VCaP (cell line): ENCODE measurements at regions not wholly inside any gene's neighbourhood (a gene's known extent, or its start where the extent isn't known, plus 50 kb on each side); places are given as distances from the start of the nearest gene placed in this dataset.

ENCODE experiments used
- H3K27ac ChIP-seq: fragments of 450-650 bp; 2 replicates; pipeline ENCODE4 v1.5.1; 2017
- TF ChIP-seq, protein P1 (sequence below): fragments of 450-650 bp; conservative IDR thresholded peaks from 2 replicates; pipeline ENCODE4 v1.5.1; 2017; ENCODE audit warnings: mild to moderate bottlenecking, moderate library complexity

DNA sequence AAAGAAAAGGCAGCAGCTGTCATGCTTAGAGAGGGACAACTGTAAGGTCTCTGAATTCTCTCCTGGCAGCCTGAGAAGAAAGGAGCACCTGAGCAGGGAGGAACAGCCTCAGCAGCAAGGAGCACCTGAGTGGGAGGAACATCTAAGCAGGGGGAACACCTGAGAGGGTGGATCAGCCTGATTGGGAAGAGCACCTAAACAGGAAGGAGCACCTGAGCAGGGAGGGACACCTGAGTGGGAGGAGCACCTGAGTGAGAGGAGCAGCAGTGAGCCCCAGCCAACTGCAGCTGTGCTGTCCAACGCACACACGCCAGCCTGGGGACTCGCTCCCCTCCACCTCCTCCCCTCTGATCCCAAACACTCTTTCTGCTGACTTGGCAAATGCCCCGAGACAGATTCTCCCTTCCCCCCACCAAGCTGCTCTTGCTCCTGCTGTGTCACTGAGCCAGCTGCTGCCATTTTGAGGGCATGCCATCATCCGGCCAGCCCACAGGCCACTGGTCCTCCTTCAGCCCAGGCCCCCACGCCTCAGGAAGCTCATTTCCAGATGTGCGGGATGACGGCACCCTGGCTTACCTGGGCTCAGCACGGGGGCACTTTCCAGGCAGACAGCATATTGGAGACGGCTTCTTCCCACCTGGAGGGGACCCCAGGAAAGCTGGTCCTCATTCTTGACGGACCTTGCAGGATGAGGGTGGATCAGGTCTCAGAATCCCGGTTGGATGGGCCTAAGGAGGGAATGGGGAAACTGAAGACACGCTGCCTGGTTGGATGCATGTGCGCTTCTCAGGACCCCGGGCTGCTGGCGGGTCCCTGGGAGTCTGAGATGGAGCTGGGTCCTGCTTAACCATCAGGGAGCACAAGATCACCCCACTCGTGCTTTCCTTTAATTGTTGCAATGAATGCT is 57.7 kb upstream of the RBFOX3 start:
- TF ChIP-seq, protein P1, sequence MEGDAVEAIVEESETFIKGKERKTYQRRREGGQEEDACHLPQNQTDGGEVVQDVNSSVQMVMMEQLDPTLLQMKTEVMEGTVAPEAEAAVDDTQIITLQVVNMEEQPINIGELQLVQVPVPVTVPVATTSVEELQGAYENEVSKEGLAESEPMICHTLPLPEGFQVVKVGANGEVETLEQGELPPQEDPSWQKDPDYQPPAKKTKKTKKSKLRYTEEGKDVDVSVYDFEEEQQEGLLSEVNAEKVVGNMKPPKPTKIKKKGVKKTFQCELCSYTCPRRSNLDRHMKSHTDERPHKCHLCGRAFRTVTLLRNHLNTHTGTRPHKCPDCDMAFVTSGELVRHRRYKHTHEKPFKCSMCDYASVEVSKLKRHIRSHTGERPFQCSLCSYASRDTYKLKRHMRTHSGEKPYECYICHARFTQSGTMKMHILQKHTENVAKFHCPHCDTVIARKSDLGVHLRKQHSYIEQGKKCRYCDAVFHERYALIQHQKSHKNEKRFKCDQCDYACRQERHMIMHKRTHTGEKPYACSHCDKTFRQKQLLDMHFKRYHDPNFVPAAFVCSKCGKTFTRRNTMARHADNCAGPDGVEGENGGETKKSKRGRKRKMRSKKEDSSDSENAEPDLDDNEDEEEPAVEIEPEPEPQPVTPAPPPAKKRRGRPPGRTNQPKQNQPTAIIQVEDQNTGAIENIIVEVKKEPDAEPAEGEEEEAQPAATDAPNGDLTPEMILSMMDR: no peak
- H3K27ac ChIP-seq: peak overlapping the region; percentile 31; the same call in 1 of the 2 replicates

DNA sequence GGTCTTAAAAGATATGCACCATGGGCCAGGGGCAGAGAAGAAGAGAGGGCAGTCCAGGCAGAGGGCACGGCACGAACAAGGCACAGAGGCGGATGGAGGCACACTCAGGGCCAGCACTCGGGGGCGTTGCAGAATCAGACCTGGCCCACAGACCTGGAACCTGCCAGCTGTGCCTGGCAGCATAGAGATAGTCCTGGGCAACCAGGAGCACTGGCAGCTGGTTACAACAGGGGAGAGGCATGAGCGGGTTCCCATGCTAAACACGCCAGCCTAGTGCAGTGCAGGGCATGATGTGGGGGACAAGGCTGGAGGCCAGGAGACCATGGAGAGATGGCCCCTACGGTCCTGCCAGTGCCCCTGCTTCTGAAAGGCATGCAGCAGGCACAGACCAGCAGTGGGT is 56.9 kb upstream of the RBFOX3 start:
- H3K27ac ChIP-seq: peak overlapping the region; percentile 31; the same call in 1 of the 2 replicates
- TF ChIP-seq, protein P1: no peak

GRCh38 chr17:79667121-79667715 is 56.4 kb upstream of the RBFOX3 start:
- peak overlapping the region; percentile 99; the same call in 1 of the 2 replicates for H3K27ac ChIP-seq
- TF ChIP-seq, protein P1: no peak

GRCh38 chr17:79666111-79666510 is 55.3 kb upstream of the RBFOX3 start:
- H3K27ac ChIP-seq: peak overlapping the region; percentile 99
- TF ChIP-seq, protein P1: no peak

GRCh38 chr17:79664930-79665737 is 54.3 kb upstream of the RBFOX3 start:
- peak overlapping the region; percentile 99 for H3K27ac ChIP-seq
- TF ChIP-seq, protein P1: no peak

GRCh38 chr17:79661292-79662041 is 50.6 kb upstream of the RBFOX3 start:
- TF ChIP-seq, protein P1: no peak
- peak overlapping the region; percentile 99 for H3K27ac ChIP-seq
